Stimulated activated effector memory CD8-positive, alpha-beta T cell treated with anti-CD3 and anti-CD28 coated beads, Interleukin-12 subunit alpha, Interleukin-12 subunit beta, amount 100 ng/mL, for 72 hours (primary cell): ENCODE measurements at regions not wholly inside any gene's neighbourhood (a gene's known extent, or its start where the extent isn't known, plus 50 kb on each side); places are given as distances from the start of the nearest gene placed in this dataset.

Experiments
- ATAC-seq: fragments of 150-1000 bp; cut with Tn5 transposase; 2 replicates; pipeline ENCODE4 v1.10.0; 2021
- DNase-seq, 2 donors: peaks; one replicate each; pipeline ENCODE4 v3.0.0; 2021 to 2022; ENCODE audit warnings: low spot score in 2 of 2
- H3K27ac Mint-ChIP-seq: one replicate; pipeline ENCODE4 v1.8.0; 2022; ENCODE audit warnings: mild to moderate bottlenecking, mixed read lengths
- H3K36me3 Mint-ChIP-seq: one replicate; pipeline ENCODE4 v1.8.0; 2022; ENCODE audit warnings: mild to moderate bottlenecking, mixed read lengths
- H3K4me1 Mint-ChIP-seq: one replicate; pipeline ENCODE4 v1.8.0; 2022; ENCODE audit warnings: mixed read lengths
- H3K4me3 Mint-ChIP-seq: one replicate; pipeline ENCODE4 v1.8.0; 2022; ENCODE audit warnings: mild to moderate bottlenecking, mixed read lengths
- H3K9me3 Mint-ChIP-seq: one replicate; pipeline ENCODE4 v1.8.0; 2022; ENCODE audit warnings: mixed read lengths

DNA sequence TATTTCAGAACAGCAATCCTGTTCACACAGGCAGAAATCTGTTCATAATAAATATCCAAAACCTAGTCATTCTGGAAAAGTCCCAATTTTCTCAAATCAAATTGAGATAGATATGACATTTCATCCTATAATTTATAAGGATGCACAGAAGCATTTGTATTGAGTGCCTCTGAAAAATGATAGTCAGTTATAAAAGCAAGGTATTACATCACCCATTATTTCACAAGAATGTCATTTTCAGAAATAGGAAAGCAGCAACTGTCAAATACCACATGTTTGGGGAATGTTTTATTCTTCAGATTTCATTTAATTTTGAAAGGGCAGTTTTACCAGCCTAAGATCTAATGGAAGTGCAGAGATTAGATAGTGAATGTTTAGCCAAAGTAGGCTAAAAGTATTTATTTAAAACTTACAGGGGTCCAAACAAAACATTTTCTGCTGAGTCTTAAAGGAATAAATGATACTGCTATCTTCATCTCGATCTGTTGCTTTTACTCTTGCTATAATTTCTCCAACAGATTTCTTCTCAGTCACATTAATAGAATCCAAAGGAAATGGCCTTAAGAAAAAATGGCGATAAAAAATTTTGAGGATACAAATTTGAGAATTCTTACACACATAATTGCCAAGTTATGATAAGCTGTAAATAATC, 185.8 kb downstream of the HGF start:
- Mint-ChIP-seq H3K36me3 (no peaks in the 10 kb centered on the region), H3K9me3 (peaks cover 22% of the 10 kb centered on the region), H3K27ac (no peak overlapping the region), H3K4me3 (no peak overlapping the region), H3K4me1 (no peaks in the 10 kb centered on the region)
- DNase-seq (no peak), ATAC-seq (no peak)

- ATAC-seq (no peak), DNase-seq (no peak)
- no peak overlapping the region for H3K27ac Mint-ChIP-seq
- no peak overlapping the region for H3K4me3 Mint-ChIP-seq
- peaks cover 22% of the 10 kb centered on the region for H3K9me3 Mint-ChIP-seq
- no peaks in the 10 kb centered on the region for H3K4me1 Mint-ChIP-seq
- H3K36me3 Mint-ChIP-seq: no peaks in the 10 kb centered on the region
Observed at GRCh38 chr7:81583090-81583489, 186.8 kb downstream of the HGF start.

GRCh38 chr7:81577642-81578340, 192.1 kb downstream of the HGF start:
- DNase-seq (no peak), ATAC-seq (no peak)
- Mint-ChIP-seq H3K4me1 (no peaks in the 10 kb centered on the region), H3K4me3 (no peak overlapping the region), H3K27ac (no peak overlapping the region), H3K9me3 (peaks cover 13% of the 10 kb centered on the region), H3K36me3 (no peaks in the 10 kb centered on the region)

DNA sequence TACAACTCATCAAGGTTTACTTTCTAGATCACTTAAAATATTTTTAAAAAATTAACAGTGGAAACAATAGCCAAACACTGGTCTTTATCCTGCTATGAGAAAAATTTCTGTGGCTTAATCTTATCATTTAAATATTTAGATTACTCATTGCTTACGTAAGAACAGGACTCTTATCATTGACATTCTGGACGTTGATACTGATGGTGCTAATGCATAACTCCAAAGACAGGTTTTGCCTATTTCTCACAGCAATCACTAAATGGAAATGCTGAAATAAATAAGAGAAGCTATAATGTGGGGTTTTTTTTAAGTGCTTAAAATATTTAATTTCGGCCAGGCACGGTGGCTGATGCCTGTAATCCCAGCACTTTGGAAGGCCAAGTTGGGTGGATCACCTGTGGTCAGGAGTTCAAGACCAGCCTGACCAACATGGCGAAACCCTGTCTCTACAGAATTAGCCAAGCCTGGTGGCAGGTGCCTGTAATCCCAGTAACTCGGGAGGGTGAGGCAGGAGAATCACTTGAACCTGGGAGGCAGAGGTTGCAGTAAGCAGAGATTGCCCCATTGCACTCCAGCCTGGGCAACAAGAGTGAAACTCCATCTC, 195.0 kb downstream of the HGF start:
- Mint-ChIP-seq H3K9me3 (peaks cover 14% of the 10 kb centered on the region), H3K27ac (no peak overlapping the region), H3K4me3 (no peak overlapping the region), H3K4me1 (no peaks in the 10 kb centered on the region), H3K36me3 (no peaks in the 10 kb centered on the region)
- DNase-seq: no peak
- ATAC-seq: no peak

DNA sequence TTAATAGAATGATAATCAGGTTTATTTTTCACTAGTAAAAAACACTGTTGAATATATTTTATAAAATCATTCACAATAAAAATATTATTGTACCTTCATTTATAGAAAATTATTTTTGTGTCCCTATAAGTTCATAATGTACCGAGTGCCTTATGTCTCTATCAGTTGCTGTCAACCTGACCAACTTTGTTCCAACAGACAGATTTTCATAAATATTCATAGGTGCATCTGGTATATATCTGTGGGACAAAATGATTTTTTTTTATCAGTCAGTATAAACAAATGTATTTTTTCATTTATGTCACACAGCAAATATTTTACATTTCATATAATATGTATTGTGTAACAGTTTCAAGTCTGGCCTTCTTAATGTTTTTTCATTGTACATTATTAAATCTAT, 195.9 kb downstream of the HGF start:
- DNase-seq: no peak
- no peak for ATAC-seq
- Mint-ChIP-seq H3K4me1 (no peaks in the 10 kb centered on the region), H3K36me3 (no peaks in the 10 kb centered on the region), H3K27ac (no peak overlapping the region), H3K4me3 (no peak overlapping the region), H3K9me3 (peaks cover 12% of the 10 kb centered on the region)

DNA sequence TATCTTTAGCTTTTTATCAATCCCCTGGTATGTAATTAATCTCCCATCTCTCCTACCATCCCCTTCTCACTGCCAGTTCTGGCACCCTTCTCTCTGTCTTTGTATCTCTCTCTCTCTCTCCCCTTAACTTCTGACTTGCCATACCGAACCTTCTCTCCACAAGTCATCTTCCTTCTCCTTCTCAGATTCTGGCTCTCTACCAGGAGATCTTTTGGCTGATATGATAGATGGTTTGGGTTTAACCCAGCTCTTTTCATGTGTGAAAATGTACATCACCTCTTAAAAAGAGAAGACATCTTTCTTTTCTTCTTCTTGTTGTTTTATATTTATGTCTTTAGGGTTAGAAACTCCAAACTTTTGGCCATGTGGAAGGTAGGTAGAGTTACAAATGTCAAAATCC, 196.7 kb downstream of the HGF start:
- peaks cover 11% of the 10 kb centered on the region for H3K9me3 Mint-ChIP-seq
- no peaks in the 10 kb centered on the region for H3K4me1 Mint-ChIP-seq

GRCh38 chr7:81562581-81562980, 207.3 kb downstream of the HGF start:
- Mint-ChIP-seq H3K4me3 (no peak overlapping the region), H3K4me1 (no peaks in the 10 kb centered on the region), H3K27ac (no peak overlapping the region), H3K9me3 (peaks cover 16% of the 10 kb centered on the region), H3K36me3 (no peaks in the 10 kb centered on the region)
- DNase-seq: no peak
- ATAC-seq: no peak

More for the DNA sequence above, 196.7 kb downstream of the HGF start:
- DNase-seq (no peak), ATAC-seq (no peak)
- Mint-ChIP-seq H3K4me3 (no peak overlapping the region), H3K27ac (no peak overlapping the region), H3K36me3 (no peaks in the 10 kb centered on the region)

- H3K4me3 Mint-ChIP-seq: no peak overlapping the region
- ATAC-seq (no peak), DNase-seq (no peak)
- H3K4me1 Mint-ChIP-seq: no peaks in the 10 kb centered on the region
- H3K9me3 Mint-ChIP-seq: peaks cover 12% of the 10 kb centered on the region
- no peaks in the 10 kb centered on the region for H3K36me3 Mint-ChIP-seq
- H3K27ac Mint-ChIP-seq: no peak overlapping the region
Observed at GRCh38 chr7:81560708-81561107, 209.1 kb downstream of the HGF start.

GRCh38 chr7:81549484-81550016, 220.3 kb downstream of the HGF start:
- Mint-ChIP-seq H3K9me3 (peaks cover 15% of the 10 kb centered on the region), H3K27ac (no peak overlapping the region), H3K4me1 (no peaks in the 10 kb centered on the region), H3K36me3 (no peaks in the 10 kb centered on the region), H3K4me3 (no peak overlapping the region)
- no peak for DNase-seq
- ATAC-seq: no peak

DNA sequence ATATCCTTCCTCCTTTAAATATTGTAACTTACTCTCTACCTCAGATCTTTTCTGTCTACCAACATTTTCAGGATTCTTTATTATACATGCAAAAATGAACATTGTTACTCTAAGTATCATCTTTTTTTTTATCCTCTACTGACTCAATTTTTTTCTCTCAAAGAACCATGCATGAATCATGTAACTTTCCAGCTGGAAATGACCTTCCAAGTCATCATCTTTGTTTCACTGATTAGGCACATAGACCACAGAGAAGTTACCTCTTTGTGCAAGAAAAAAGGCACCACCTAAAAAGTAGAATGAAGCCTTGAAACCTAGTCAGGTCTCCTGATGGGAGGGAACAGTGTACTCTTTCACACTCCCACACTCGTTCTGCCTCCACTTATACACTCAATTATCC, 234.9 kb downstream of the HGF start:
- ATAC-seq (no peak), DNase-seq (no peak)
- no peaks in the 10 kb centered on the region for H3K4me1 Mint-ChIP-seq

GRCh38 chr7:81534446-81534845, 235.4 kb downstream of the HGF start:
- ATAC-seq (no peak), DNase-seq (no peak)
- no peak overlapping the region for H3K4me3 Mint-ChIP-seq
- peaks cover 8% of the 10 kb centered on the region for H3K9me3 Mint-ChIP-seq
- H3K27ac Mint-ChIP-seq: no peak overlapping the region
- no peaks in the 10 kb centered on the region for H3K36me3 Mint-ChIP-seq
- H3K4me1 Mint-ChIP-seq: no peaks in the 10 kb centered on the region

More for the DNA sequence above, 234.9 kb downstream of the HGF start:
- Mint-ChIP-seq H3K4me3 (no peak overlapping the region), H3K36me3 (no peaks in the 10 kb centered on the region), H3K9me3 (peaks cover 8% of the 10 kb centered on the region), H3K27ac (no peak overlapping the region)

GRCh38 chr7:81533931-81534330, 235.9 kb downstream of the HGF start:
- no peak for ATAC-seq
- H3K4me1 Mint-ChIP-seq: no peaks in the 10 kb centered on the region
- peaks cover 8% of the 10 kb centered on the region for H3K9me3 Mint-ChIP-seq
- no peak overlapping the region for H3K4me3 Mint-ChIP-seq
- H3K27ac Mint-ChIP-seq: no peak overlapping the region
- H3K36me3 Mint-ChIP-seq: no peaks in the 10 kb centered on the region
- no peak for DNase-seq

- Mint-ChIP-seq H3K27ac (no peak overlapping the region), H3K36me3 (no peaks in the 10 kb centered on the region), H3K4me1 (no peaks in the 10 kb centered on the region), H3K9me3 (peaks cover 7% of the 10 kb centered on the region), H3K4me3 (no peak overlapping the region)
- DNase-seq (no peak), ATAC-seq (no peak)
Observed at GRCh38 chr7:81533426-81533825, 236.4 kb downstream of the HGF start.

DNA sequence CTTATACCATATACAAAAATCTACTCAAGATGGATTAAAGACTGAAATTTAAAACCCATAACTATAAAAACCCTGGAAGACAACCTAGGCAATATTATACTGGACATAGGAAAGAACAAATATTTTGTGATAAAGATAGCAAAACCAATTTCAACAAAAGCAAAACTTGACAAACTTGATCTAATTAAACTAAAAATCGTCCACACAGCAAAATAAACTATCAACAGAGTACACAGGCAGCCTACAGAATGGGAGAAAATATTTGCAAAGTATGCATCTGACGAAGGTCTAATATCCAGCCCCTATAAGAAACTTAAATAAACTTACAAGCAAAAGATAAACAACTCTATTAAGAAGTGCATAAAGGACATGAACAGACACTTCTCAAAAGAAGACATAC, 240.1 kb downstream of the HGF start:
- H3K4me1 Mint-ChIP-seq: no peaks in the 10 kb centered on the region
- no peak overlapping the region for H3K27ac Mint-ChIP-seq
- no peak for ATAC-seq
- no peaks in the 10 kb centered on the region for H3K36me3 Mint-ChIP-seq
- no peak overlapping the region for H3K4me3 Mint-ChIP-seq
- DNase-seq: no peak
- H3K9me3 Mint-ChIP-seq: peaks cover 5% of the 10 kb centered on the region

DNA sequence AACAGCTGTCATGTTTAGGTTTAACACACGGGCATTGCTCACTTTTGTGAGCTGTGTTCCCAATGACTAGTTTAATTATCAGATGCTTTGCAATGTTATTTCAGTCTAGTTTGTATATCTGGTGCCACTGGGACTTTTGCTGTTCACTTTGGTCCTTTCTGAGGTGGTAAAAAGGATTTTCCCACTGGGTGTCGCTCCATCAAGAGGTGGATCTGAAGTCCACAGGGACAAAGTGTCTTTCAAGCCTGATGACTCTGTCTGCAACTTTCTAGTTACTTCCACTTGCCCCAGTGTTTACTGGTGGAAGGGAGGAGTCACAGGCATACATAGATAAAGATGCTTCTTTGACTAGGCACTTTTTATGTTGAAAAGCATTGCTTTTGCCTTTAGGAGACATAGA, 242.2 kb downstream of the HGF start:
- Mint-ChIP-seq H3K4me1 (no peaks in the 10 kb centered on the region), H3K9me3 (peaks cover 5% of the 10 kb centered on the region), H3K4me3 (no peak overlapping the region), H3K36me3 (no peaks in the 10 kb centered on the region), H3K27ac (no peak overlapping the region)
- no peak for ATAC-seq
- no peak for DNase-seq

DNA sequence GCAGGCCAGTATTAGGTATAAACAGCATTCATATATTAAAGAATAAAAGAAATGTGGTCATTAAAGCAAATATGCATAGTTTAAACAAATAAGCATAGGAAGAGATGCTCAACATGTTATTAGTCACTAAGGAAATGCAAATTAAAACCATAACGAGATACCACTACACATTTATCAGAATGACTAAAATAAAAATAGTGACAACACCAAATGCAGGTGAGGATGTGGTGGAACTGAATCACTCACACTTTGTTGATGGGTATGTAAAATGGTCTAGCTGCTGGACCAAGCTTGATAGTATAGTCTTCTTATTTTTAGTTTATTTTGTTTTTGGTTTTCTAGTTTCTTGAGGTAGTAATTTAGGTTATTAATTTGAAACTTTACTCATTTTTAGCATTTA, 242.9 kb downstream of the HGF start:
- Mint-ChIP-seq H3K27ac (no peak overlapping the region), H3K4me1 (no peaks in the 10 kb centered on the region), H3K9me3 (peaks cover 7% of the 10 kb centered on the region), H3K4me3 (no peak overlapping the region), H3K36me3 (no peaks in the 10 kb centered on the region)
- no peak for ATAC-seq
- no peak for DNase-seq
